HepG2 (cell line): ENCODE measurements at regions not wholly inside any gene's neighbourhood (a gene's known extent, or its start where the extent isn't known, plus 50 kb on each side); places are given as distances from the start of the nearest gene placed in this dataset.

Experiments
- ATAC-seq: fragments of 200-7000 bp; cut with Tn5 transposase; 3 replicates; pipeline ENCODE4 v1.9.1; 2020; ENCODE audit warnings: mild to moderate bottlenecking, moderate library complexity
- BruUV-seq: library from RNA; stranded (reverse); fragments of 400-500 nt; replicated peaks from 2 replicates; lab custom pipeline; 2021; lab: Mats Ljungman, UMichigan
- CTCF ChIA-PET: fragments of 300-600 bp; formaldehyde crosslinking; extraction: SDS; loops from one replicate; lab custom pipeline; 2021; ENCODE audit warnings: low total read pairs, inconsistent platforms, low intra/inter-chr PET ratio; lab: Yijun Ruan, JAX
- POLR2A ChIA-PET: fragments of 350-600 bp; sonication (Branson Sonifier 250); formaldehyde crosslinking; loops from one replicate; lab custom pipeline; 2020; ENCODE audit warnings: antibody characterized with exemption, inconsistent platforms; lab: Yijun Ruan, JAX
- DNase-seq: peaks from one replicate; pipeline ENCODE4 v3.0.0-alpha.2; 2015; ENCODE audit warnings: low spot score
- FAIRE-seq: peaks from 3 replicates; lab custom pipeline; 2011; peaks lifted over from hg19 to GRCh38; lab: Jason Lieb, UNC
- H2AFZ ChIP-seq: one replicate; pipeline ENCODE4 v1.6.1; 2011; ENCODE audit warnings: low read length, inconsistent platforms
- H3K27ac ChIP-seq: fragments of 300-600 bp; 3 replicates; pipeline ENCODE4 v1.8.0; 2011; ENCODE audit warnings: mixed run types, mild to moderate bottlenecking, mixed read lengths, low read length, inconsistent platforms; ENCODE audit not compliant: insufficient read depth; ENCODE audit errors: extremely low read length
- H3K27me3 ChIP-seq, 2 experiments: fragments of 200-600 bp in 1 of 2; 2 replicates in 1 of 2; 3 replicates in 1 of 2; pipeline versions ENCODE4 v1.6.0 to v1.8.0; 2011; ENCODE audit warnings: low read length in 2 of 2, mild to moderate bottlenecking in 2 of 2, moderate library complexity in 2 of 2, inconsistent platforms in 1 of 2; ENCODE audit not compliant: insufficient read depth in 2 of 2, control insufficient read depth in 1 of 2
- H3K36me3 ChIP-seq, 2 experiments: fragments of 200-600 bp in 1 of 2; replicated peaks in 1 of 2; 2 replicates in 1 of 2; 3 replicates in 1 of 2; pipeline versions ENCODE4 v1.5.1 to v1.8.0; 2011; ENCODE audit warnings: low read length in 2 of 2, inconsistent platforms in 1 of 2; ENCODE audit not compliant: insufficient read depth in 2 of 2, control insufficient read depth in 1 of 2
- H3K4me1 ChIP-seq: 2 replicates; pipeline ENCODE4 v1.5.1; 2012; ENCODE audit warnings: low read length, inconsistent platforms; ENCODE audit not compliant: insufficient read depth
- H3K4me2 ChIP-seq: 2 replicates; pipeline ENCODE4 v1.6.0; 2011; ENCODE audit warnings: low read depth, low read length, inconsistent platforms
- H3K4me3 ChIP-seq, 3 experiments: fragments of 200-600 bp in 1 of 3; sonication (generic), shearing (Covaris generic) in 1 of 3; replicated peaks in 1 of 3; 2 replicates each; pipeline ENCODE4 v1.5.1; 2011 to 2016; ENCODE audit warnings: low read length in 3 of 3, inconsistent platforms in 2 of 3, low read depth in 2 of 3, mild to moderate bottlenecking in 2 of 3, control low read depth in 1 of 3, mixed read lengths in 1 of 3; ENCODE audit not compliant: insufficient read depth in 1 of 3
- H3K79me2 ChIP-seq: one replicate; pipeline ENCODE4 v1.6.1; 2011; ENCODE audit warnings: low read length, inconsistent platforms; ENCODE audit not compliant: insufficient read depth
- H3K9ac ChIP-seq: 2 replicates; pipeline ENCODE4 v1.6.0; 2011; ENCODE audit warnings: mild to moderate bottlenecking, low read depth, low read length, inconsistent platforms; ENCODE audit not compliant: insufficient read depth
- H3K9me3 ChIP-seq: 2 replicates; pipeline ENCODE4 v1.5.1; 2012; ENCODE audit warnings: mild to moderate bottlenecking, low read length
- H4K20me1 ChIP-seq: 2 replicates; pipeline ENCODE4 v1.6.0; 2011; ENCODE audit warnings: inconsistent platforms, mild to moderate bottlenecking, low read length, moderate library complexity; ENCODE audit not compliant: insufficient read depth
- ASH2L ChIP-seq: fragments of 300-600, 200-600 bp; sonication (generic); IDR thresholded peaks from 2 replicates; pipeline ENCODE4 v1.7.0; 2017; ENCODE audit warnings: low read depth, mild to moderate bottlenecking, moderate library complexity, mixed read lengths, low read length; ENCODE audit not compliant: insufficient read length
- ATF7 ChIP-seq, 2 experiments: fragments of 450-650 bp in 1 of 2; sonication (generic) in 1 of 2; formaldehyde crosslinking in 1 of 2; IDR thresholded peaks; 2 replicates each; pipeline versions ENCODE4 v1.4.0 to v1.6.1; 2016 to 2020; ENCODE audit warnings: antibody characterized with exemption in 1 of 2, mild to moderate bottlenecking in 1 of 2, missing genetic modification reagents in 1 of 2
- CREM ChIP-seq, 2 experiments: sonication (generic) in 1 of 2; formaldehyde crosslinking in 1 of 2; IDR thresholded peaks; 2 replicates each; pipeline versions ENCODE4 v1.4.0 to v1.6.1; 2016 to 2020; ENCODE audit warnings: antibody characterized with exemption in 1 of 2, mild to moderate bottlenecking in 1 of 2, missing genetic modification reagents in 1 of 2
- HIVEP1 ChIP-seq: sonication (generic); formaldehyde crosslinking; IDR thresholded peaks from 2 replicates; pipeline ENCODE4 v1.4.0; 2020; ENCODE audit warnings: mild to moderate bottlenecking, missing genetic modification reagents
- JUNB ChIP-seq: sonication (generic); formaldehyde crosslinking; IDR thresholded peaks from 2 replicates; pipeline ENCODE4 v1.8.0; 2022; ENCODE audit warnings: missing genetic modification reagents, mild to moderate bottlenecking, borderline replicate concordance
- NFKBIZ ChIP-seq: IDR thresholded peaks from 2 replicates; pipeline ENCODE4 v1.6.1; 2018; ENCODE audit warnings: missing genetic modification reagents, missing compliant biosample characterization
- POLR2AphosphoS5 ChIP-seq: IDR thresholded peaks from 2 replicates; pipeline ENCODE4 v1.6.1; 2012; ENCODE audit warnings: low read depth, low read length
- ZKSCAN1 ChIP-seq: fragments of 150-350 bp; IDR thresholded peaks from 2 replicates; pipeline ENCODE4 v1.6.1; 2014; ENCODE audit warnings: low read length
- ZNF253 ChIP-seq: sonication (generic); formaldehyde crosslinking; IDR thresholded peaks from 2 replicates; pipeline ENCODE4 v1.8.0; 2022; ENCODE audit warnings: mild to moderate bottlenecking, missing genetic modification reagents, borderline replicate concordance
- ZNF430 ChIP-seq: sonication (generic); formaldehyde crosslinking; IDR thresholded peaks from 2 replicates; pipeline ENCODE4 v1.9.0; 2021; ENCODE audit warnings: mild to moderate bottlenecking, missing genetic modification reagents
- ZNF652 ChIP-seq: IDR thresholded peaks from 2 replicates; pipeline ENCODE4 v1.6.1; 2016; ENCODE audit warnings: low read depth, borderline replicate concordance
- ZNF75D ChIP-seq: sonication (generic); formaldehyde crosslinking; IDR thresholded peaks from 2 replicates; pipeline ENCODE4 v1.8.1; 2023; ENCODE audit warnings: missing genetic modification reagents, mild to moderate bottlenecking, borderline replicate concordance
- ZZZ3 ChIP-seq: sonication (generic); formaldehyde crosslinking; IDR thresholded peaks from 2 replicates; pipeline ENCODE4 v1.4.0; 2020; ENCODE audit warnings: missing genetic modification reagents, mild to moderate bottlenecking, borderline replicate concordance
- WGBS: methylation state at CpG from one replicate; pipeline ENCODE4 v1.1.6; 2017; ENCODE audit warnings: low lambda C conversion rate; 5-methylcytosine and 5-hydroxymethylcytosine counted together
- in situ Hi-C: cut with HindIII; loops from 2 replicates; pipeline ENCODE4 v1.10.0; 2017; ENCODE audit warnings: low pct_unique_long_range_greater_than_20kb; ENCODE audit not compliant: extremely low pct_ligation_motif_present
- intact Hi-C: fragments of 100-400 bp; cut with micrococcal nuclease; formaldehyde crosslinking; loops from one replicate; pipeline ENCODE4 v1.10.0; 2022; ENCODE audit not compliant: unreplicated experiment
- TF ChIP-seq, protein P1 (sequence below): sonication (generic); formaldehyde crosslinking; IDR thresholded peaks from 2 replicates; pipeline ENCODE4 v1.8.1; 2023; ENCODE audit warnings: missing genetic modification reagents, mild to moderate bottlenecking, borderline replicate concordance
- TF ChIP-seq, protein P2 (sequence below): sonication (generic); formaldehyde crosslinking; IDR thresholded peaks from 2 replicates; pipeline ENCODE4 v1.9.0; 2021; ENCODE audit warnings: missing genetic modification reagents, borderline replicate concordance
- TF ChIP-seq, protein P3 (sequence below): sonication (generic); formaldehyde crosslinking; IDR thresholded peaks from 2 replicates; pipeline ENCODE4 v1.8.0; 2022; ENCODE audit warnings: low read depth, missing genetic modification reagents

- H2AFZ ChIP-seq: no peak overlapping the region
- FAIRE-seq (no peak), ATAC-seq (no peak), DNase-seq (no peak)
- no peaks in the 10 kb centered on the region for H3K36me3 ChIP-seq
- intact Hi-C loops (no loop called here), in situ Hi-C loops (no loop called here)
- BruUV-seq: no TSS peak
- no peak for TF ChIP-seq ZZZ3 (CRISPR knock-in tag)
- TF ChIP-seq ZNF652 (CRISPR knock-in tag): no peak
- peak; percentile 55 for TF ChIP-seq ATF7 (IDR thresholded peaks at IDR 0.05)
- TF ChIP-seq ATF7 (CRISPR knock-in tag; IDR thresholded peaks at IDR 0.05): no peak
- no peak for TF ChIP-seq HIVEP1 (CRISPR knock-in tag)
- TF ChIP-seq CREM (IDR thresholded peaks at IDR 0.05): no peak
- no peak for TF ChIP-seq CREM (CRISPR knock-in tag; IDR thresholded peaks at IDR 0.05)
- ChIA-PET CTCF (no interaction called here), POLR2A (no interaction called here)
- H3K9ac ChIP-seq: no peak overlapping the region
- H4K20me1 ChIP-seq: no peaks in the 10 kb centered on the region
- H3K27me3 ChIP-seq: no peaks in the 10 kb centered on the region; a peak in 2 of 5 replicates
- no peak overlapping the region for H3K4me3 ChIP-seq
- no peaks in the 10 kb centered on the region for H3K4me1 ChIP-seq
- WGBS: 2% methylated on average over 5 of the region's 5 CpGs
- H3K4me2 ChIP-seq: no peak overlapping the region
- H3K9me3 ChIP-seq: no peaks in the 10 kb centered on the region
- H3K79me2 ChIP-seq: no peaks in the 10 kb centered on the region
- H3K27ac ChIP-seq: no peak overlapping the region
These were observed 91.1 kb upstream of the WSCD2 start for GRCh38 chr12:108037960-108038359.

DNA sequence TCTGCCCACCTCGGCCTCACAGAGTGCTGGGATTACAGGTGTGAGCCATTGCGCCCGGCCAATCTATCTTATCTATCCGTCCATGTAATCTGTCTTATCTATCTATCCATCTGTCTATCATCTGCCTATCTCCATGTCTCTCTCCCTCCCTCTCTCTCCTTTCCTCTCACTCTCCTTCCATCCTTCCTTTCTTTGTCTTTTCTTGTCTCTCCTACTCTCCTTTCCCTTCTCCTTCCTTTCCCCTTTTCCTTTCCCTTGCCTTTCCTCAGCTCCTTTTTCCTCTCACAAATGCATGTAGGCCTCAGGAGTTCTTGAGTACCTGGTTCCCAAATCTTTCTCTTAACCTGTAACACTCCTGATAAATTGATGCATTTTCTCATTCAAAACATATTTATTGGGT is 89.3 kb upstream of the WSCD2 start:
- FAIRE-seq (no peak), DNase-seq (no peak), ATAC-seq (no peak)
- H3K9ac ChIP-seq: no peak overlapping the region
- no peaks in the 10 kb centered on the region for H3K79me2 ChIP-seq
- H3K27ac ChIP-seq: no peak overlapping the region
- in situ Hi-C loops (no loop called here), intact Hi-C loops (no loop called here)
- no peaks in the 10 kb centered on the region for H4K20me1 ChIP-seq
- POLR2A ChIA-PET: no interaction called here
- H3K4me2 ChIP-seq: no peak overlapping the region
- H3K36me3 ChIP-seq: no peaks in the 10 kb centered on the region
- WGBS: 48% methylated on average over 4 of the region's 4 CpGs
- no peak overlapping the region for H2AFZ ChIP-seq
- BruUV-seq: no TSS peak
- H3K27me3 ChIP-seq: no peaks in the 10 kb centered on the region; a peak in 2 of 5 replicates
- H3K4me3 ChIP-seq: no peak overlapping the region
- CTCF ChIA-PET: no interaction called here
- no peaks in the 10 kb centered on the region for H3K4me1 ChIP-seq
- no peaks in the 10 kb centered on the region for H3K9me3 ChIP-seq
- TF ChIP-seq, protein P1, sequence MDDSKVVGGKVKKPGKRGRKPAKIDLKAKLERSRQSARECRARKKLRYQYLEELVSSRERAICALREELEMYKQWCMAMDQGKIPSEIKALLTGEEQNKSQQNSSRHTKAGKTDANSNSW (CRISPR knock-in tag): no peak
- TF ChIP-seq NFKBIZ (no peak), ZNF75D (CRISPR knock-in tag) (no peak), JUNB (CRISPR knock-in tag) (no peak), ZKSCAN1 (no peak), ZNF253 (CRISPR knock-in tag) (no peak), ASH2L (no peak), ZNF430 (CRISPR knock-in tag) (no peak), POLR2AphosphoS5 (no peak)
- TF ChIP-seq, protein P2, sequence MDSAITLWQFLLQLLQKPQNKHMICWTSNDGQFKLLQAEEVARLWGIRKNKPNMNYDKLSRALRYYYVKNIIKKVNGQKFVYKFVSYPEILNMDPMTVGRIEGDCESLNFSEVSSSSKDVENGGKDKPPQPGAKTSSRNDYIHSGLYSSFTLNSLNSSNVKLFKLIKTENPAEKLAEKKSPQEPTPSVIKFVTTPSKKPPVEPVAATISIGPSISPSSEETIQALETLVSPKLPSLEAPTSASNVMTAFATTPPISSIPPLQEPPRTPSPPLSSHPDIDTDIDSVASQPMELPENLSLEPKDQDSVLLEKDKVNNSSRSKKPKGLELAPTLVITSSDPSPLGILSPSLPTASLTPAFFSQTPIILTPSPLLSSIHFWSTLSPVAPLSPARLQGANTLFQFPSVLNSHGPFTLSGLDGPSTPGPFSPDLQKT (CRISPR knock-in tag): no peak
- TF ChIP-seq, protein P3, sequence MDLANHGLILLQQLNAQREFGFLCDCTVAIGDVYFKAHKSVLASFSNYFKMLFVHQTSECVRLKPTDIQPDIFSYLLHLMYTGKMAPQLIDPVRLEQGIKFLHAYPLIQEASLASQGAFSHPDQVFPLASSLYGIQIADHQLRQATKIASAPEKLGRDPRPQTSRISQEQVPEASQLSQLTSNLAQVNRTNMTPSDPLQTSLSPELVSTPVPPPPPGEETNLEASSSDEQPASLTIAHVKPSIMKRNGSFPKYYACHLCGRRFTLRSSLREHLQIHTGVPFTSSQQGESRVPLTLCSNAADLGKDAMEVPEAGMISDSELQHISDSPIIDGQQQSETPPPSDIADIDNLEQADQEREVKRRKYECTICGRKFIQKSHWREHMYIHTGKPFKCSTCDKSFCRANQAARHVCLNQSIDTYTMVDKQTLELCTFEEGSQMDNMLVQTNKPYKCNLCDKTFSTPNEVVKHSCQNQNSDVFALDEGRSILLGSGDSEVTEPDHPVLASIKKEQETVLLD (CRISPR knock-in tag): no peak
